HG03039 (cell line): ENCODE measurements at regions not wholly inside any gene's neighbourhood (a gene's known extent, or its start where the extent isn't known, plus 50 kb on each side); places are given as distances from the start of the nearest gene placed in this dataset.
"Not testable (repeated sequence)": the region's sequence is repeated elsewhere in the genome, so short reads cannot be mapped to it uniquely, and the experiment has no call there.

Experiments
- ATAC-seq: cut with Tn5 transposase; IDR thresholded peaks from one replicate; pipeline ENCODE4 v1.9.1; 2021; ENCODE audit warnings: mild to moderate bottlenecking, moderate library complexity; ENCODE audit not compliant: unreplicated experiment

DNA sequence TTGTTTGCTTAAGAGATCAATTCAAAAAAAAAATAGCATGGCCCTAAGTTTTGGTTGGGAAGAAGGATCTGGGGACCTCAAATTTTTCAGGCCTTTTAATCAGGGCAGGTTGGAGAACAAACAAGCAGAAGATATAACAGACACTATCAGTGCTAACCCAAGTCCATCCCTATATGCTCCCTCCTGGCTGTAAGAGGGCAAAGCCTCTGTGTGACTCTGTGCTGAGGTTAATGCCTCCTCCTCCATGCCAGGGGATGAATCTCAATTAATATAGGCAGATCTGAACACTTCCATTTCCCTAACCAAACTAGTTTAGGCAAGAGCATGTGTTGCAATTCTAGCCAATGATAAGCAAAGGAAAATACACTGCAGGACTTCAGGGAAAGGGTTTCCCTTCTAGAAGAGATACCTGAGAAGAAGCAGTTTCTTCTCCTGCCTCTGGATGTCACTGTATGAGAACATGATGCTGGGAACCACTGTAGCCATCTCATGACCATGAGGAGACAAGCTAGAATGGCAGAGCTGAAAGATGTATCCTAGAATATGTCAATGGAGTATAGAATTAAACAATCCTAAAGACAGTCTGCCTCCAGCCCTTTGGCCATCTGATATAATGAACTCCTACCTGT is 76.0 kb downstream of the CHD9NB start:
- no peak for ATAC-seq

DNA sequence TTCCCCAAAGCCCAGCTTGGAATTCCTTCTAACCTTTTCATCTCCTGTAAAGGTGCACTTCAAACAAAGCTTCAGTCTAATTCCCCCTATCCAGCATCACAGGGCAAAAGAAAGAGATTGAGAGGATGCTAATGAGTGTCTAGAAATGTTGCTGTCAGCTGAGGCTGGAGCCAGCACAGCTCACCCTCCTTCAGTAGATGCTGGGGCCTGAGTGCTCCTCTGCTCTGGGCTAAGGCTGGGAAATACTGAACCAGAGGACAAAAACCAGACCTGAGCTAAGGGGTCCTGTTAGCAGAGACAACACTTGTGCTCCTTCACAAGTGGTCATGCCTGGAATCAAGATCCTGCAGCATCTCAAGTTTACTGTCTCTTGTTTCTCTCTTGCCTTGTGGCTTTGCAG is 85.0 kb downstream of the CHD9NB start:
- no peak for ATAC-seq

DNA sequence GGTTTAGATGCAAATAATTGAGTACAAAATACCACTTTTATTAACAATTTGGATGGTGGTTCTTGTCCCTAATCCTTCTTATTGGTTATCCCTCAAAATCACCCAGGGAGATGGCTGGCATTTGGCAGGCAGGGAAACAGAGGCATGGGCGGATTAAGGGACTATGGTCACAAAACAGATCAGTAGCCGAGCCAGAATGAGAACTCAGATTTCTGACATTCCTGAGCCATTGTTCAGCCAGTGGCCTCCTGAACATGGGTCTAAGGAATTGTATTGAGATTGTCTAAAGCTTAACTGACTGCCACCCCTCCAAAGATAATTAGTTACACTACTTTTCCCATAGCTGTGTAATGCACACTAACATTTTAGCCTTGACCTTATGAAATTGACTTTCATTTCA is 88.4 kb downstream of the CHD9NB start:
- ATAC-seq = no peak

DNA sequence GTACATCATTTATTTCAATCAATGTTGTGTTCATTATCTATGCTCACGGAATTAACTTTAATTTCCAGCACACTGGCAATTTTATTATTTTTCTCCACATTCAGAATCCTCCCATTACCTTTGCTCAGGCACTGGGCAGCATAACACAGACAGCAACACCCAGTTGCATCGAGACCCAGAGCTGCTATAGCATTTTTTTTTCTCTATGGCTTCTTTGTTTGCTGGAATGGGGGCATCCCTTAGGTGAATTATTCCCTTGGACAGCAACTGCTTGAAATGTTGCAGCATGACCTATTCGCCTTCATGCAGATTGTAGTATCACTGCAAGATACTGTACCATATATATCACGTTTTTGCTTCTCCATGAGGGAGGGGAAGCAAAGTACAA is 88.8 kb downstream of the CHD9NB start:
- no peak for ATAC-seq

DNA sequence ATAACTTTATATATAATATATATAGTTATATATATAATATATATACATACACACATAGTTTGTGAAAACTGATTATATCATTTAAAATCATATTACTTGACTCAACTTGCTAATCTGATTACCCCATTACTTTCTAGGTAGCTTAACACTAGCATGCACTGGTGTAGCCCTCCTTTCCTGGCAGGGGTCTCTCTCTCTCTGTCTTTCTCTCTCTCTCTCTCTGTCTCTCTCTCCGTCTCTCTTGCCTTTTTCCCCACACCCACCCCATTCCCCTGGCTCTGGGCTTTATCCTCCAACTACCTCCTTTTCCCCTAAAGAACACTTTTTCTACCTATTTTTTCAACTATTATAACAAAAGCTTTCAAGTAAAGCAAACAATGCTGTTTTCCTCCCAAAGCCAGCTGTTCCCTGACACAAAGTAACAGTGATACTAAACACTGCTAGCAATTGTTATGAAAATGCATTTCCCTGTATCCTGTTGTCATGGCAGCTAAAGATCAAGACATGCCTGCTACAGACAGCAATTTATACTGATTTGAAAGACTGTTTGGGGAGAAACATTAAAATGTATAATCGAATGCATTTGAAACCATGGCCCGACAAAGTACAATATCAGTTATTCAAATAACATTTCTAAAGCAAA is 89.4 kb downstream of the CHD9NB start:
- no peak for ATAC-seq

DNA sequence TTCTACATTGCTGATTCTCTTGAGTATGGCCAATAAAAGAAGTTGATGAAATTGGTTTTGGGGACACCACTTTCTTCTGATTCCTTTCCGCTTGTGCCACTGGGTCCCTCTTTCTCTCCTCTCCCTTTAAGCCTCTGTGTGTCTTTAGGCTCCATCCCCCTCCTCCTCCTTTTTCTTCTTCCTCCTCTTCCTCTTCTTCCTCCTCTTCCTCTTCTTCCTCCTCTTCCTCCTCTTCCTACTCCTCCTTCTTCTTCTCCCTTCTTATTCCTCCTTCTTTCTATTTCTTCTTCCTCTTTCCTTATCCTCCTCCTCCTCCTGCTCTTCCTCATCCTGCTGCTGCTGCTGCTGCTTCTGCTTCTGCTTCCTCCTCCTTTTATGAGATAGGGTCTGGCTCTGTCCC is 93.7 kb downstream of the CHD9NB start:
- no peak for ATAC-seq

DNA sequence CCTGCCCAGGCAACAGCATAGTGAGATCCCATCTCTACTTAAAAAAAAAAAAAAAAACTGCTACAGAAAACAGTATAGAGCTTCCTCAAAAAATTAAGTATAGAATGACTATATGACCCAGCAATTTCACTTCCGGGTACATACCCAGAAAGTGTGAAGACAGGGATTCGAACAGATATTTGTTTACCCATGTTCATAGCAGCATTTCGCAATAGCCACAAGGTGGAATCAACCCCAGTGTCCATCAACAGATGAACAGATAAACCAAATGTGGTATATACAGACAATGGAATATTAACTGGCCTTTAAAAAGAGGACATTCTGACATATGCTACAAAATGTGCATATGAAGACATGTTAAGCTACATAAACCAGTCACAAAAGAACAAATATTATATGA is 95.5 kb downstream of the CHD9NB start:
- ATAC-seq = no peak

DNA sequence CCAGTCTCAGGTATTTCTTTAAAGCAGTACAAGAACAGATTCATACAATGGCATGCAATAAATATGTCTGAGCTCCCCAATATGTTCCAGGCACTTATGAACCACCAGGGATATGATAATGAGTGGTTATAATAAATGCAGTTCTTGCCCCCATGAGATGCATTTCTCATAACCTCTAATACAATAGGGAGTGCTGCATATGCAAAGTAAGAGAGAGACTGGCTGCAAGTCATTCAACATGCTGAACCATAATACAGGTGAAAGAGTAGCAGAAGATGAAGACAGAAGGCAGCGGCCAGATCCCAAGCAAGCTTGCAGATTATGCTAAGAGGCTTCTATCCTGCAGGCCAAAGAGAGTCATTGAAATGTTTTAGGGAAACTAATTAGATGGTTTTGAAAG is 96.7 kb downstream of the CHD9NB start:
- ATAC-seq = no peak

DNA sequence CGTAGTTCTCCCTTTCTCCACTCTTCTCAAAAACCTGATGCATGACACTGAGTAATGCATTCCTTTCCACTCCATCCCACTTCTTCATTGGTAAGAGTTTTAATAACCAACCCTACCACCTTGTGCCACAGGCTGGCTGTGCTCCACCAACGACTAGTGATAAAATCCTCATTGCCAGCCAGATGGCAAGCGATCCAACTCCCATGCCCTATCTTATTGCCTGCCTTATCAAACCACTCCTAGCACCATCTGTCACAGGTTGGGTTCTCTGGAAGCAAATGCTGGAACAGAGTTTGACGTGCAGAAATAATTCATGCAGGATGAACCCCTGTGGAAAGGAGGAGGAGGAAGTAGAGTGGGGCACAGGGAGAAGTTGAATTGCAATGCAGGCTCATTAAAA is 99.5 kb downstream of the CHD9NB start:
- ATAC-seq = no peak

DNA sequence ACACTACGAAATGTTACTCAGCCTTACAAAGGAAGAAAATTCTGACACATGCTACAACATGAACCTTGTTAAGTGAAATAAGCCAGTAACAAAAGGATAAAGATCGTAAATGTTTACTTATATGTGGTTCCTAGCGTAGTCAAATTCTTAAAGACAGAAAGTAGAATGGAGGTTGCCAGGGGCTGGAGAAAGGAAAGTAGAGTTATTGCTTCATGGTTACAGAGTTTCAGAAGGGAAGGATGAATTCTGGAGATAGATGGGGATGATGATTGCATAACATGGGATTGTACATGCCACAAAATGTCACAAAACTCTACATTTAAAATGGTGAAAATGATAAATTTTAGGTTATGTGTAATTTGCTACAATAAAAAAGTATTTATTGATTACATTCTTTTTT is 103.8 kb downstream of the CHD9NB start:
- no peak for ATAC-seq

DNA sequence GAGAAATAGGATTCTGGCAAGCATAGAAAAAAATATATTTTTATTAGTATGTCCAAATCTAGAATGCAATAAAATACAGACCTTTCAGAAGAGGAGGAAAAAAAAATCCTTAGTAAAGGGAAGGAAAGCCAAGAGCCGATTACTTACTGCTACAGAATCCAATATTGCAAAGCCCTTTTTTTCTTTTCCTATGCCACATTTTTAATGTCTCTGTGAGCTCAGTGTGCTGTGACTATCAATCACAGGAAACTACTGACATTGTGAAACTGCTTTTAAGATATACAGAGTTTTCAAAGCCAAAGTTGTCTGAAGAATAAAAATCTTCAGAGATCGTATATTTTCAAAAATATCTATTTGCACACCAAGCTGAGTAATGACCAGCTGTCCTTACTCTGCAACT is 120.4 kb downstream of the CHD9NB start:
- no peak for ATAC-seq

DNA sequence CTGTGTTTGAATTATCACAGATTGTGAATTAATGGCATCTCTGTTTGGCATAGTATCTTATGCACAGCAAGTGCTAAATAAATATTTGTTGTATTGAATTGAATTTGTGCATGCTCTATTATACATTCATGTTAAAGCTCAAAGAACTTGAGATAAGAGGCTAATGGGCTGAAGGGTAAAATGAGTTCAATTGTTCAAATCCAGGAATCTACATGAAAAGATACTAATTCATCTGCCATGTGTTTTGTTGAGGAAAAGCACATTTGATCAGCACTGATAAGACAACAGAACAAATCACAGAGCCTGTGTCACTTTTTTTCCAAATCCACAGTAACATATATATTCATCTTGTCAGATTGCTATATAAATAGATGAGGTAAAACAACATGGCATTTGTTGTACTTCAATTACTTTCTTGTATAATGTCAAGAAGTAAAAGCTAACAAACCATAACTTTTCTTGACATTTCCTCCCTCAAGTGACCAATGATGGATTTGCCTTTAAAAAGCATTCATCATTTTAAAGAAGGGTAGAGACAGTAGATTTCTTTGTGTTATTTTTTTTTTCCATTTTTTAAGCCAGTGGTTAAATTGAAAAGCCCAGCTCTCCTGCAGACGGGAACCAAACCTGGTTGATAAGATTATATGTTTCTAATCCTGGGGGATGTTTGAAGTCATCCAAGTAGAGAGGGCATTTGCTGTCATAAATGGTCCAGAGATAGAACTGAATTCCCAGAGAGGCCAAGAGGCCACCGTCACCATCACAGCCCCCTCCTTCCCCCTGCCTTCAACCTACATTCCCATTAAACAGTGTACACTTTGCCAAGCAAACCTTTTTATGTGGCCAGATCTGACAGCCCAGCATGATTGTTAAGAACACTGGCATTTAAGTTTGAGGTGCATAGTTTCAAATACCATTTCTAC is 123.0 kb downstream of the CHD9NB start:
- ATAC-seq = no peak

DNA sequence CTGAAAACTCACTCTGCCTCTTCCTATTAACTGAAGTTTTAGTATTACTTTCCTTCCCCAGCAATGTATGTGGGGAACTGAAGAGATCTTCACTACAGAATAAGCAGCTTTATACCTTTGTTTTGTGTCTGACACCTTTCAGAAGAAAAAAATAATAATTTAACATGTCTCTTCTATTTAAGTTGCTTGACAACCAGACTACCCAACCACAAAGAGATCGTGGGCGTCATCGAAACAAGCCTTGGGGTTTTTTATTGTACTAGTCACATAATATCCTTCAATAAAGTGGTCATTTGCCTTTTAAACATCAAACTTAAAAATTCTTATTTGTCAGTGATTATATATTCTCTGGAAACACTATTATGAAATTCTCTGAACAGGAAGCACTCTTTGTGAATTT is 123.7 kb downstream of the CHD9NB start:
- no peak for ATAC-seq

DNA sequence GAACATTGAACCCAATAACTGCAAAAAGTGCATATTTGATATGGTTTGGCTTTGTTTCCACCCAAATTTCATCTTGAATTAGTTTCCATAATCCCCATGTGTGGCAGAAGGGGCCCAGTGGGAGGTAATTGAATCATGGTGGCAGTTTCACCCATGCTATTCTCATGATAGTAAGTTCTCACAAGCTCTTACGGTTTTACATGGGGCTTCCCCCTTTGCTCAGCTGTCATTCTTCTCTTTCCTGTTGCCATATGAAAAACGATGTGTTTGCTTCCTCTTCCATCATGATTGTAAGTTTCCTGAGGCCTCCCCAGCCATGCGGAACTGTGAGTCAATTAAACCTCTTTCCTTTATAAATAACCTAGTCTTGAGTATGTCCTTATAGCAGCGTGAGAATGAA is 127.6 kb downstream of the CHD9NB start:
- no peak for ATAC-seq

DNA sequence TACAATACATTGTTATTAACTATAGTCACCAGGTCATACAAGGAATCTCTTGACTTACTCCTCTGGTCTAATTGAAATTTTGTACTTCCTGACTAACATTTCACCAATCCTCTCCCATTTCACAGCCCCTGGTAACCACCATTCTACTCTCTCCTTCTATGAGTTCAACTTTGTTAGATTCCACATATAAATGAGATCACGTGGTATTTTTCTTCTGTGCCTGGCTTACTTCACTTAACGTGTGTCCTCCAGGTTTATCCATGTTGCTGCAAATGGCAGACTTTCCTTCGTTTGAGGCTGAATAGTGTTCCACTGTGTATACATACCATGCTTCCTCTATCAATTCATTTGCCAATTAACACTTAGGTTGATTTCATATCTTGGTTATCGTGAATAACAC is 128.5 kb downstream of the CHD9NB start:
- ATAC-seq = no peak

DNA sequence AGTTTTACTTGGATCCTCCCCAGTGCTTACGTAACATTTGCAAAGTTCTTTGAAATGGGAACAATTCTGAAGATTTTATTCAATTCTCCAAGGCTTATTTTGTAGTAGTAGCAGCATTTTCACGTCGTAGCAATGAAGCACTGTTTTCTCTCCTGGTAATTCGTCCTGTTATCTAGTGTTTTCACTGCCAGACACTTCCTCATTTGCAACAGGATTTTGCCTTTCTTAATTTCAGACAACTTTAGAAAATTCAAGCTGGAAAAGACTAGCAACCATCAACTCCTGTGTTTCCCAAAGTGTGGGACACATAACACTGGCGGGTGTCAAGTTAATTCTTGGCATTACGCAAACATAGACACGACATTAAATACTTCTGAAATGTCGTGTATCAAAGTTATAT is 131.6 kb downstream of the CHD9NB start:
- no peak for ATAC-seq

DNA sequence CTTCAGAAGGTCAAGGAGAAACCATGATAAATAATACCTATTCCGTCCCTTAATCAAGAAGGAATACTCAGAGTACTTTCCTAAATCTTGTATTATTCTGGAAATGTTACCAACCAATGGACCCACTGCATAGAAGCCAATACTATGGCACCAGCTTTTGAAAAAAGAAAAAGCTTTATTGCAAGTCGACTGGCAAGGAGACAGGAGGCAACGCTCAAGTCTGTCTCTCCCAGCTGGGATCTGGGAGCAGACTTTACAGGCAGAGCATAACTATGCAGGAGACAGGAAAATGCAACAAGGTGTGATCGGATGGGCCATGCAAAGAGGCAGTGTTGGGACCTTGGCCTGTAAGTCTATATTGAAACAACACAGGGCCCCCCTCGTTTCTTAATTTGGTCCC is 132.4 kb downstream of the CHD9NB start:
- ATAC-seq = no peak

DNA sequence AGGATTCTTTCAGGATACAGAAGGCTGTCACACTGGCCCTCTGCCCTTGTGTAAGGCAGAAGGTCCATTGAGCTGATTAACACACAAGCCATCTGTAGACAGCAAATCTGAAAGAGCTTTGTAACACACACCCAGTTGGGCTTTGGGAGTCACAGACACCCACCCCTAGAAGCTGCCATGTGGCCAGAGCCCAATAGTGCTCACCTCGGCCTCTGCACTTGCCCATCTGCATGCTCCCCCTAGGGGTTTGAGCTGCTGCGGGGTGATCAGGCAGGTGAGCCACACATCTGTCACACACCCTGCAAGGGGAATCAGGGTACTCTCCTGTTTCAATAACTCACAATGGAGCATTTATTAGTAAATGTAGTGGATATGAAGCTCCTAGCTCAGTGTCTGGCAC is 138.3 kb downstream of the CHD9NB start:
- ATAC-seq = no peak

DNA sequence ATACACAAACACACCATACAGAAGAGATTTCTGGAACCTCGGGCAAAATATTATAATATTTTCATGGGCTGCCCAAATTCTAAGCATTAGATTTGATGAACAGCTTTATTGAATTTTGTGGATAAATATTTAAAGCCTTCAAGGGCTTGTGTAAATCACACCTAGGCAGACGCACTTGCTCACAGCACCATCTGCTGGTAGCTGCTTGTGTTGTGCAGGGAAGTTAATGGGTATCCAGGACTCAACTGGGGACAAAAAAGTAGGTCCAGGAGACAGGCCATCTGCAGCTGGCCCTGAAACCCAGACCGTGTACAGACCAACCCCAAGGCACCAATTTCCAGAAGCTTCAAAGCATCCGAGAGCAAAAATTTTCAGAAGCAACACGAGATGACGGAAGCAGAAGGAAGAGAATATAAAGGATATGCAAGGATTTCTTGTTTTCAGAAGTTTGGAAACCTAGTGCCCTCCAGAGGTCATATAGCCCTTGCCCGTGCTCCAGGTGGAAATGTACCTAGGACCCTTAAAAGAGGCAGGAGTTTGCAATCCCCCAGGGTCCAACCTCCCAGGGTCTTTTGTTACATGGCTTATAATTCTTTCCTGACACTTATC is 140.0 kb downstream of the CHD9NB start:
- peak; percentile 54 for ATAC-seq

DNA sequence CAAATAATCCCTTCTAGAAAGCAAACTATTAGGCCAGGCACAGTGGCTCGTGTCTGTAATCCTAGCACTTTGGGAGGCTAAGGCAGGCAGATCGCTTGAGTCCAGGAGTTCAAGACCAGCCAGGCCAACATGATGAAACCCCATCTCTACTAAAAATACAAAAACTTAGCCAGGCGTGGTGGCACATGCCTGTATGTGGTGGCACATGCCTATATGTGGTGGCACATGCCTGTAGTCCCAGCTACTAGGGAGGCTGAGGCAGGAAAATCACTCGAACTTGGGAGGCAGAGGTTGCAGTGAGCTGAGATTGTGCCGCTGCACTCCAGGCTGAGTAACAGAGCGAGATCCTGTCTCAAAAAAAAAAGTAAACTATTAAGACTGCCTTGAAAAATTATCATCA is 144.6 kb downstream of the CHD9NB start:
- not testable (repeated sequence) for ATAC-seq

DNA sequence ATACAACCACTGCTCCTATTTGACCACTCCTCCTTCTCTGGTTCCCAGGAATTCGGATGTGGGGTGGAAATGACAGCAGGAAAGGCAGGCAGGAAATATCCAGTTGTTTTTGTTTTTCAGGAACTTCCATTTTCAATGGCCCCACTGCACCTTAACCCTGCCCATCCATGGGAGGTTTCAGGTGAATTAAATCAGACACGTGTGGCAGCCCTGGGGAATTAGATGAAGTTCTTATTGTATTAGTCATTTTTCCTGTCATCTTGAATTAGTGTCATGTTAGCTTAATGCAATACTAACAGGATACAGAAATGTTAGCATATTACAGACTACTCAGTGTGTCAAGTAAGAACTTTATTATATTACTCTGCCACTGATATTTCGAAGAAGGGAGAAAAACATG is 146.4 kb downstream of the CHD9NB start:
- ATAC-seq = no peak
